Stomach (tissue), 4 donors: ENCODE measurements at regions not wholly inside any gene's neighbourhood (a gene's known extent, or its start where the extent isn't known, plus 50 kb on each side); places are given as distances from the start of the nearest gene placed in this dataset.

Experiments
- CTCF ChIP-seq, 7 experiments: fragments of 450-650 bp in 4 of 7; fragments of 200-600 bp in 3 of 7; sonication (generic) in 3 of 7; IDR thresholded peaks; one replicate each; pipeline ENCODE4 v1.5.1; 2016 to 2019; ENCODE audit warnings: antibody characterized with exemption in 7 of 7, control low read depth in 2 of 7, mild to moderate bottlenecking in 1 of 7
- EP300 ChIP-seq: sonication (generic); formaldehyde crosslinking; IDR thresholded peaks from one replicate; pipeline ENCODE4 v1.6.1; 2017; ENCODE audit warnings: antibody characterized with exemption
- POLR2A ChIP-seq, 4 donors: fragments of 450-650 bp; IDR thresholded peaks; one replicate each; pipeline ENCODE4 v1.6.1; 2016; ENCODE audit warnings: antibody characterized with exemption in 4 of 4, control low read depth in 2 of 4, mild to moderate bottlenecking in 1 of 4, moderate library complexity in 1 of 4
- POLR2AphosphoS5 ChIP-seq, 3 donors: sonication (generic); formaldehyde crosslinking; IDR thresholded peaks; one replicate each; pipeline ENCODE4 v1.6.1; 2016; ENCODE audit warnings: antibody characterized with exemption in 3 of 3

GRCh38 chr15:80350941-80351610 lies 53.1 kb upstream of the ARNT2 start:
- no peak for TF ChIP-seq POLR2AphosphoS5 (IDR thresholded peaks at IDR 0.05)
- no peak for TF ChIP-seq CTCF (IDR thresholded peaks at IDR 0.05)
- no peak for TF ChIP-seq POLR2A (IDR thresholded peaks at IDR 0.05)
- no peak for TF ChIP-seq EP300
